ENCODE measurements at regions not wholly inside any gene's neighbourhood (a gene's known extent, or its start where the extent isn't known, plus 50 kb on each side); places are given as distances from the start of the nearest gene placed in this dataset.
"Not testable (repeated sequence)": the region's sequence is repeated elsewhere in the genome, so short reads cannot be mapped to it uniquely, and the experiment has no call there.

DNA sequence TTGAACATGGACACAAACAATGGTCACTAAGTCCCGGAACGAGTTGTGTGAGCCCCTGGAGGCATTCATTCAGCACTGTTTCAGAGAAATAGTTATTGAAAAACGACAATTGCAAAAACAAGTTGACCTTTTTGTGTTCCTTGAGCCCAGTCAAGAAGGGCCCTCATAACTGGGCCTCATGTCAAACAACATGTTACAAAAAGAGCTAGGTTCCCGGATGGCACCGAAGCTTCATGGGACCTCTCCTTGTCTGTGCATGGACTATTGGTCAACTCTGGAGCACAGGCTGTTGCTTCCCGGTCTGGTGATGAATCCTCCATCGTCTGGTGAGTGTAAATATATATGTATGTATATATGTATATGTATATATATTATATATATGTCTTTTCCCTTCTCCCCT, 176.6 kb downstream of the ALG10 start:
- DNase-seq, result no peak

DNA sequence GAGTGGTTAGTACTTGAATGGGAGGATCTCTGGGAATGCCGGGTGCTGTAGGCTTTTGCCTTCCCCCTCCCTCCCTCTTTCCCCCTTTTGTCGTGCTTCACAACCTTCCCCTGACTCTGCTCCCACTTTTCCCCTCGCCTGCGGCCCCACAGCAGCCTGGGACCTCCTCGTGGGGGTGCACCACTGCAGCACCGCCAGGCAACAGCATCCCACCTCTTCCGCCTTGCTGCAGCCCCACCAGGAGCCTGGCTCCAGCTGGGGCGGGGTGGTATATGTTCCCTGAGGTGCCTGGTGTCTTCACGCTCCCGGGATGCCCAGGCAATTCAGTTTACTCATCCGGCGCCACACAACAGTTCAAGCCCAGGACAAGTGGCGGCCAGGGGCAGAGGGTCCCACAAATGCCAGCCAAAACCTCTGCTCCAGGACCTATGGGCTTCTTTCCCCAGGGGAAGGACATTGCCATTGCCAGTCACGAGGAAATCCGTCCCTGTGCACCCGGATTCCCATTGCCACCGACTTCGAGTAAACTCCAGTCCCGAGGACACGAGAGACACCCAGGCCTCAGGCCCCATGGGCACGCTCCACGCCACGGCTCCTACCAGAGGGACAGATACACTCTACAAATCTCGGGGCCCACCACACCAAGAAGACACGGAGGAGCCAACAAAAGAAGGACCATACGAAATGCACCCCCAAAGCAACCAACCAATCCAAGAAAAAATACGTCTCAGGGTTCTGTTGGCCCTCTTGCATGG, 181.7 kb downstream of the ALG10 start:
- DNase-seq, result no peak

DNA sequence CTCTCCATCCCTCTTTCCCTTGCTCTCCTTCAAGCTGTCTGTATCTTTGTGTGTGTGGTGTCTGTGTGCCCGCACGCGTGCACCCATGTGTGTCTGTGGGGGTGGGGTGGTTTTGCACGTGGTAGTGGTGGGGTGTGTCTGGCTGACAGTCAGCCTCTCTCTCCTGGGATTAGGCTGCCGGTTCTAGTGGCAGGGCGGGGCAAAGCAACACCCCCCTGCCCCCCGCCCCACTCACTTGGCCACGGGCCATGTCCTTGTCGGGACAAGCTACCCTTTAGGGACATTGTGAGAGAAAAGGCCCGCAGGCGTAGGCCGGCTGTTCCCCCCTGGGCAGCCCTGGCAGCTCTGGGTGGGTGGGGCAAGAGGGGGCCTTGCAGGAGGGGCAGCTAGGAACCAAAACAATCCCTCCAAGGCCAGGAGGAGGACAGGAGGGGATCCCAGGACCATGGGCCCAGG, 182.6 kb downstream of the ALG10 start:
- DNase-seq, result no peak

DNA sequence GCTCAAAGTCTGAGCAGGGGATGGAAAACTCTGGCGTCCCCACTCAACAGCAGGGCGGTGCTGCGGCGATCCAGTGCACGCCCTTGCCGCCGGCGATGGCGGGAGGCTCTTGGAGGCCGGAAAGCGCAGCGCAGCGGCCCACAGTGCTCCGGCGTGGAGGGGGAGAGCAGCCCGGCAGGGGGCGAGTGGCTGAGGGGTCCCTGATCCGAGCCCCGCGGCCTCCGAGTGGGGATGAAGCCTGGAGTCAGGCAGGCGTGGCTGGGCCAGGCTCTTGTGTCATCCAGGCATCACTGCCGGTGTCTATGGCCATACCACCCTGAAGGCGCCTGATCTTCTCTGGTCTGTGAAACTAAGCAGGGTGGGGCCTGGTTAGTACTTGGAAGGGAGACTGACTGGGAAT, 183.1 kb downstream of the ALG10 start:
- no peak for DNase-seq

DNA sequence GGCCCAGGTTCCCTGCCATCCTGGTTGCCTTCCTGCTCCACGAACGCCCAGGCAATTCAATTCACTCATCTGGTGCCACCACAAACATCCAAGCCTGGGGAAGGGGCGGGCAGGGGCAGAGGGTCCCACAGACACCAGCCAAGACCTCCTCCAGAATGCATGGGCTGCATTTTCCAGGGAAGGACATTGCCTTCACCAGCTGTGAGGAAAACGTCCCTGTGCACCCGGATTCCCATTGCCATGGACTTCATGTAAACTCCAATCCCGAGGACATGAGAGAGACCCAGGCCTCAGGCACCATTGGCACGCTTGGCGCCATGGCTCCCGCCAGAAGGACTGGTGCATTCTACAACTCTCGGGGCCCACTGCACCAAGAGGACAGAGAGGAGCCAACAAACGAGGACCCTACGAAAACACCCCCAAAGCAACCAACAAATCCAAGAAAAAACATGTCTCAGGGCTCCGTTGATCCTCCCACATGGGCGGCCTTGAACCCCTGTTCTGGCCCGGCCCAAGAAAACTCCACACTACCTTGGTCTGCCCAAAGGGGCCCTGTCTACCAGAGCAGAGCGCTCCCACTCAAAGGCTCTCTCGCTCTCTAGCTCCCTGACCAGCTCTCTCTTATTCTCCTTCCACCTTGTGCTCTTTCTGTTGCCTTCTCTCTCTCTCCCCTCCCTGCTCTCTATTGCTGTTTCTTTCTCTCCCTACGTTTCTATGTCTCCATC, 183.9 kb downstream of the ALG10 start:
- DNase-seq, result no peak

DNA sequence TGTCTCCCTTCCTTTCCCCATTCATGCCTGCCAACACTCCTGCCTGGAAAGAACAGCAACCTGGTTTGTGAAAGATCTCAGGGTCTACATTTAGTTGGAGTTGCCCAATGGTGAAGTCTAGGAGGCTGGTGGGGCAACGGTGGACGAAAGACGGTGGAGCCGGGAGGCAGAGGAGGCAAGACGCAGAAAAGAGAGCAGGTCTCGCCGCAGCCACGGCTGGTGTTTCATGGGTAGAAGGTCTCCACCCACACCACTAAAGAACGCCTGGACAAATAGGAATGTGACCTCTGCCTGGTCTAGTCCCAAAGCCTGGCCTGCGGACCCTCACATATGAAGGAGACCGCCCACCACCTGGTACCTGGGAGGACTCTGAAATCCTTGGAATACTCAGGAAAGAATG, 185.6 kb downstream of the ALG10 start:
- DNase-seq, result no peak

DNA sequence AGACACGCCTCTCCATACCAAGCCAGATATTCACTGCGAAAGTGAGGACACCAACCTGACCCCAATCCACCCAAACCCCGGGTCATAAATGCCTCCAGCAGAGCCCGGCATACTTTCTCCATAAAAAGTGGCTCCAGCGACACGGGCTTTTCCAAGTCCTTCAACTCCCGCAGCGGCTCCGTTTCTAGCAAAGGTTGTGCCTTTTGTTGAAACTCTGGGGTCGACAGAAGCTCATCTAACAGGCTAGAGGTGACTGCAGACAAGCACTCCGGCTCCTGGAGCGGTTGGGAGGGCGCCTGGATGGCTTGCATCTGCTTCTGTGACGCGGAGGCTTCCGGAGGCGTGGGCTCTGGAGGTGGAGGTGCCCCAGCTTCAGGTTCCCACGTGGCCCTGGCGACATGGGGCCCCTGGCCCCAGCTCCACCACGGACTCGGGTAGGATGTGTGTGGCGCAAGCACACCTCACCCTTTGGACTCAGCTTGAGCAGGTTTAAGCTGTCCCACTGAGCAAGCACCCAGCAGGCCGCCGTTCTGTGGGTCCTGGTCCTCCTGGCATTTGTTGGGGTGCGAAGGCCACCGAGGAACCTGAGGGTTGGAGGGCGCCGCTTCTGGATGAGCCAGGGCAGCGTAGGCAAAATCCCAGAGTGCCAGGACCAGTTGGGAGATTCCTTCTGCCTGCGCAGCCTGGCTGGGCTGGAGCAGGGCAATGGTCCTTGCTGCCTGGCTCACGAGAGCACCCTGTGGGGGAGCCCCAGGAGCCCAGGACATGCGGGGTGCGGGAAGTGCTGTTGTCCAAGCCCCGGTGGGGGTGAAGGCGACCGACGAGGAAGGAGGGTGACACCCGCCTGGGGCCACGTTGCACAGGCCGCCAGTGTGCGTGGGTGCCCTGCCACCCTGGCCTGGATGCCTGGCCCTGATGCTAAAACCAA, 186.3 kb downstream of the ALG10 start:
- no peak for DNase-seq

DNA sequence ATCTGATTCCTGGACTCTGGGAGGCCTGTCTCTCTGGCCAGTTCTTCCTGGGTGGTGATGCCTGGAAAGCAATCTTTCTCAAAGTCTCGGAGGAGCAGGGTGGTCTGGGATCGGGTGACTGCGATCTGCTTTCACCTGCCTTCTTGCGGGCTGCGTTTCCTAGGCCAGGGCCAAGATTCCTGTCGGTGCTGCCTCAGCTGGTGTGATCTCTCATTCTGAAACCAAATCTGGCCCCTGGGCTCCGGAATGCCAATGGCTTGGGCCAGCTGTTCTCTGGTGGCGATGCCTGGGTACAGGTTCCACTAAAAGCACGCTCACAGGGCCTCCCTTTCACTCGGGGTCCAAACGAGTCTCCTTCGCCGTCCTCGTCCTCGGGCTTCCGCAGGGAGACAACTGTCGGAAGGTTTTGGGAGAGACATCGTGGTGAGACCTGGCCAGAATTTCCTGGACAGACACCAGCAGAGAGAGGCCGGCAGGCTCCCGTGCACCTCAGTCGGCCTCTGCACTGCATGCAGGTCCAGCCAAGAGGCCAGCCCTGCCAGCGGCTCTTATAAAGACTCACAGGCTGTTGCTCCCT, 187.1 kb downstream of the ALG10 start:
- no peak for DNase-seq

DNA sequence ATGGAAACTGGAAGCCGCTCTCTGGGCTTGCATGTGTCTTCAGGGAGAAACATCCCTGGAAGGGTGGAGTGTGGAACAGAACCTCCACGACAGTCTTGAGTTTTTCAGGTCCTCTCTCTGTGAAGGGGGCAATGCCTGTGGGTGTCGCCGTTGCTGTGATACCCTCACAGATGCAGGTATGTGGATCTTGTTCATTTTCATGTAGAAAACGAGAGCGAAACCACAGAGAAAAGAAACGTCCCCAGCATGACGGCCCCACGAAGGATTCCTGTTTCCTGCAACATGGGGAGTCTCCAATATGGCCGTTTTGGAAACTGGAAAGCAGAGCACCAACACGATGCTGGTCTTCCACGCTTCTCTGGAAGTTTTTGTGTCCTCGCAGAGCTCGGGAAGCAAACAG, 187.9 kb downstream of the ALG10 start:
- no peak for DNase-seq

DNA sequence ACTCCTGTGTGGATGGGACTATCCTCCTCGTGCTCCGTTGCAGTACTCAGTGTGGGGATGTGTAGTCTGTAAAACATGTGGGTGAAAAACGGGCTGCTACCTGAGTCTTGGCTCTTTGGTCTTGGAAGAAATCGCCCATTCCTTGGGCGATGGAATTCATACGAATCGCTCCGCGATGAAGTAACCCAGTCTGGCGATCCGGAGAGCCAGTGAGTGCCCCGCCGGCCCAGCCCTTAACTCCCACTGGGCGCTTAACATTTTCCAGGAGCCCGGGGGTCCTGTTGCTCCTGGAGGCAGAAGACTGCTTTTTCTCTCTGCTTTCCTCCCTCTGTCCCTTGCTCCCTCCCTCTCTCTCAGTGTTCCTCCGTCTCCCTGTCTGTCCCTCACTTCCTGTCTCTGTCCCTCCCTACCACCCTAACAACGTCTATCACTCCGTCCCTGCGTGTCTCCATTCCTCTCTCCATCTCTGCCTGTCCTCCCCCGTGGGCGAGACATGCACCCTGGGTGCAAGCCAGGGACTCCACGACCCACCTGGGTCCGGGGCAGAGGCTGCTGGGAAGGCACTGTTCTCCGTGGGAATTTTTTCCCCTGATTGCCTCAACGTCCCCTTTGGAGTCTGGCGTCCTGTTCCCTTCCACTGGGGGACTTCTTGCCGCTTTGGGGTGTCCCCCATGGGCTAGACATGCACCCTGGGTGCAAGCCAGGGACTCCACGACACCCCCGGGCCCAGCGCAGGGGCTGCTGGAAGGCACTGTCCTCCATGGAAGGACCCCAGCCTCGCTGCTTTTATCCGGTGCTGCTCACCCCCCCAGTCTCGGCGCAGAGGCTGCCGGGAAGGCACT, 188.6 kb downstream of the ALG10 start:
- no peak for DNase-seq

DNA sequence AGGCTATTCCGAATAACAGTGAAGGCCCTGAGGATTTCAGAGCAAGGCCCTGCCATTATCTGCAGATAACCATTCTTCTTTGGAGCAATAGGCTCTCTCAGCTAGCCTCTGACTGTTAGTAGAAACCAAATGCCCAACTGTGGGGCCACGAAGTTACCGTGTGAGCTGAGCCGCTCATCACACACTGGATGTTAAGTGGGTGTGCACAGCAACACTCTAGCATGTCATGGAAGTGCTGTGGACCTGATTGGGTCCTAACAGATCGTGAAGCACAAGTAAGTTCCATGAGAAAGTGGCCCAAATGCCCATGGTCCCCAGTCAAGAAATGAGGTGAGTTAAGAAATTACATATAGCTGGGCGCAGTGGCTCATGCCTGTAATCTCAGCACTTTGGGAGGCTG, 190.4 kb downstream of the ALG10 start:
- DNase-seq, result no peak

DNA sequence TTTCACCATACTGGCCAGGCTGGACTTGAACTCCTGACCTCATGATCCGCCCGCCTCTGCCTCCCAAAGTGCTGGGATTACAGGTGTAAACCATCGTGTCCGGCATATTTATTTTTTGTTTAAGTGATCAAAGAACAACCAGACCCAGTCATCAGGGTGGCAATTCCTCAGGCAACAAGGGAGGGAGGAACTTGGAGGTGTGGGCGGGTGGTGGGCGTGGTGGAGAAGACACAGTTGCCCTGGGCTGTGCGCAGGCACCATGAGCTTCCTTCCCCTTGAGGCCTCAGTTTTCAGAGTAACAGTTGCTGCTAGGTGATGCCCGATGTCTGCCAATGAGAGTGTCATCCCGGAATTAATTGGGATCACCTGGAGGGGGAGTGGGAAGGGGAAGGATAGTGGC, 191.7 kb downstream of the ALG10 start:
- no peak for DNase-seq

DNA sequence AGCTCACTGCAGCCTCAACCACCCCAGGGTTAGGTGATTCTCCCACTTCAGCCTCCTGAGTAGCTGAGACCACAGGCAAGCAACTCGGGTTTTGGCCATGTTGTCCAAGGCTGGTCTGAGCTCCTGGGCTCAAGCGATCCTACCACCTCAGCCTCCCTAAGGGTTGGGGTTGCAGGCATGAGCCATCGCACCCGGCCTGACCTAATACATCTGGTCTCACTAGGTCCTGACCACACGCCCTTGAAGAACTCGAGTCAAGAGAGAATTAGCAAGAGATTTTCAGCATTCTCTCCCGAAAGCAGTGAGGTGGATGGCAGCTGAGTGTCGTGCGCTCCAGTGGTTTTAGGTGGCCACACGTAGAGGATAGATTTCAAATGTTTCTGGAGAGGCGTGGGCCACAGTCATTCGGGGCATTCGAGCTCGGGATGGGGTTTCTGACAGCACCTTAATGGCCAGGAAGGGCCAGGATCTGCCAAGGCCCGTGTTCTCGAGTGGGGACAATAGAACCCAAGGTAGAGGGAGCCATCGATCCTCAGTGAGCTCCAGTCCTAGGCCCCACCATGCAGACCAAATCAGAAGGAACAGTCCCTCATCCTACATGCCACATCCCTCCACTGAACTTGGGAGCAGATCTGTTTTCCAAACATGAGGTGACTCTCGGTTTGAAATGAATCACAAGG, 193.1 kb downstream of the ALG10 start:
- DNase-seq, result no peak

DNA sequence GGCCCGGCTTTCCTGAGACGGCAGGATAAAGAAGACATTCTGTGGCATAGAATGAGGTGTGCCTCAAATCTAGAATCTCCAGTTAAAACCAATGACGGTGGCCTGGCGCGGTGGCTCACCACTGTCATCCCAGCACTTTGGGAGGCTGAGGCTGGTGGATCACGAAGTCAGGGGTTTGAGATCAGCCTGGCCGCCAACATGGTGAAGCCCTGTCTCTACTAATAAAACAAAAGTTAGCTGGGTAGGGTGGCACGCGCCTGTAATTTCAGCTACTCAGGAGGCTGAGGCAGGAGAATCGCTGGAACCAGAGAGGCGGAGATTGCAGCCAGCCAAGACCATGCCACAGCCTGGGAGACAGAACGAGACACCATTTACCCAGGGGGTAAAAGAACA, 193.6 kb downstream of the ALG10 start:
- no peak for DNase-seq

DNA sequence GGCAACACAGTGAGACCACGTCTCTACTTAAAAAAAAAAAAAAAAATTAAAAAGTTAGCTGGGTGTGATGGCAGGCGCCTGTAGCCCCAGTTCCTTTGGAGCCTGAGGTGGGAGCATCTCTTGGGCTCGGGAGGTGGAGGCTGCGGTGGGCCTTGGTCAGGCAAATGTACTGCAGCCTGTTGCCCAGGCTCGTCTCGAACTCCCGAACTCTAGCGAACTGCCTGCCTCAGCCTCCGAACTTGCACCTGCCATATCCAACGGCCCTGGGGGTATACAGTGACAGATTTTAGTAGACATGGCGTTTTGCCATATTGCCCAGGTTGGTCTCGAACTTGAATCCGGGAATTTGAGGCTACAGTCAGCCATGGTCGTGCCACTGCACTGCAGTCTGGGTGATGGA, 195.4 kb downstream of the ALG10 start:
- no peak for DNase-seq

DNA sequence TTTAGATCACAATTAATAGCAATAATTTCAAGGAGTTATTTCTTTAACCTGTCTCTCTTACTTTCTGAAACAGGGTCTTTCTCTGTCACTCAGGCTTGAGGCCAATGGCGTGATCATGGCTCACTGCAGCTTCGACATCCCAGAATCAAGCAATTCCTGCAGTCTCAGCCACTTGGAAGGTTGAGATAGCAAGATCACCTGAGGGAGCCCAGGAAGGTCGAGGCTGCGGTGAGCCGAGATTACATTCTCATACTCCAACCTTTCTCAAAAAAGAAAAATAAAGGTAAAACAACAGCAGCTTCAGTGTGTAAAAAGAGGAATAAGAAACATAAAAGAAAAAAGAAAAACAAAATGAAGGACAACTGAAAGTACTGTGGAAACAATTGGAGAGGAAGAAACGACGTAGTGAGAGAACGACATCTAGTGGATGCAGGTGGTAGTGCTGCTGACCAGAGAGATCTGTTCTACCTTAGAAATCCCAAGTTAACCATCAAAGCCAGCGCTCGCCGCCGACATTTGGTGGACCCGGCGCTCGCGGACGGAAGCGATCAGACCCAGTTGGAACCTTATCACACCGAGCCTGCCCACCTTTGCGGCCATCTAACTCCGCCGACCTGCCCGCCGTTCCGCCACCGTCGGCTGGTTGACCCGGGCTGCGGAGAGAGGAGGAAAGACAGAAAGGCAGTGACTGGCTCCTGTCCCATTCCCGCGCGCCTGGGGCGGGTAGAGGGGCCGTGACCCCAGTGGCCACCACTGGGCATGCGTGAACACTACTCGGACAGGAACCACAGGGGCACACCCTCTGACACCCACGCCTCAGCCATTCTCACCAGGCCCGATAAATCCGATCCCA, 196.1 kb downstream of the ALG10 start:
- DNase-seq, result peak; percentile 49 to 51

DNA sequence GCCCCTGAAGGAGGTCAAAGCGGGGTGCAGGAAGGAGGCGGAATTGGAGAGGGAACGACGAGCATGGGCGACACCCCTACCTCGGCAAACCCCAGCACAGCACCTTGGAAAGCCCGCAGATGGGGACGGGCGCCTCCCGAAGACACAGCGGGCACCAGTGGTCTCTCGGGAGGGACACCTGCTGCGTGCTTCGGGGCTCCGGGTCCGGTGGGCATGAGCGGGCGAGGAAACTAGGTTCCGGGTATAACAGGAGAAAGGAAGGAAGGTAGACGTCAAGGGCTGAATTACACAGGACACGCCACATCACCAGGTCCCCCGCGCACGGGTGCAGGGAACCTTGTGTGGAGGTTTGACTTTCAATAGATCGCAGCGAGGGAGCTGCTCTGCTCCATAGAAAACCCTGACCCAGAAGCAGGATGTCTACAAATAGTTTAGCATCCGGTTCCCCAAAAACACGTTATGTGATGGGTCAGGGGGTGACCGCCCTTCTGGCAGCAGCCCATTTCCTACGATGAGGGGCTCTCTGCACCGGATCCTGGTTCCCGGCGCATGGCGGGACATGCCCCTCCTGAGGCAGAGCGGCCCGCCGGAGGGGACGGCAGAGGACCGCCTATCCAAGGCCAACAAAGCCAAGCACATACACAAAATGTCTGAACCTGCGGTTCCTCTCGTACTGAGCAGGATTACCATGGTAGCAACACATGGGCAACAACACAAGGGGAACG, 196.9 kb downstream of the ALG10 start:
- no peak for DNase-seq

DNA sequence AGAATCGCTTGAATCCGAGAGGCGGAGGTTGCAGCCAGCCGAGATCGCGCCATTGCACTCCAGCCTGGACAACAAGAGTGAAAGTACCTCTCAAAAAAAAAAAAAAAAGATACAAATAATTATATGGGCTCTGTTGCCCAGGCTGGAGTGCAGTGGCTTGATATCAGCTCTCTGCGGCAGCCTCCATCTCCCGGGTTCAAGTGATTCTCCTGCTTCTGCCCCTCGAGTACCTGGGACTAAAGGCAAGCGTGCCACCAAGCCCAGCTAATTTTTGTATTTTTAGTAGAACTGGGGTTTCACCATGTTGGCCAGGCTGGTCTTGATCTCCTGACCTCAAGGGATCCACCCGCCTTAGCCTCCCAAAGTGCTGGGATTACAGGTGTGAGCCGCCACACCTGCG, 197.8 kb downstream of the ALG10 start:
- not testable (repeated sequence) for DNase-seq

DNA sequence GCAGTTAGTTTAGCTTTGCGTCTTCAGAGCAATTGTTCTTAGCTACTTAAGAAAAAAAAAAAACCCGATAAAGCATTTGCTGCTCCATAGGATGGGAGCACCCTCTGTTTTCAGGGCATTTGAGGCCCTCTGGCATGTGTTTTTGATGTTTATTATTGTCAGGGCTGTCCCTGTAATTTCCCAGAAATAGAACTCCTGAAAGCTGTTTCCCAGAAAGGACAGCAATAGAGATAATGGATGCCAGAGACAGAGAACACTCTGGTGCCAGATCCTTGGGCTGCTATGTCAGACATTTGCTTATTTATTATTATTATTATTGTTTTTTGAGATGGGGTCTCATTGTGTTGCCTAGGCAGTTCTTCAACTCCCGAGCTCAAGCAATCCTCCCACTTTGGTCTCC, 201.3 kb downstream of the ALG10 start:
- DNase-seq, result no peak

DNA sequence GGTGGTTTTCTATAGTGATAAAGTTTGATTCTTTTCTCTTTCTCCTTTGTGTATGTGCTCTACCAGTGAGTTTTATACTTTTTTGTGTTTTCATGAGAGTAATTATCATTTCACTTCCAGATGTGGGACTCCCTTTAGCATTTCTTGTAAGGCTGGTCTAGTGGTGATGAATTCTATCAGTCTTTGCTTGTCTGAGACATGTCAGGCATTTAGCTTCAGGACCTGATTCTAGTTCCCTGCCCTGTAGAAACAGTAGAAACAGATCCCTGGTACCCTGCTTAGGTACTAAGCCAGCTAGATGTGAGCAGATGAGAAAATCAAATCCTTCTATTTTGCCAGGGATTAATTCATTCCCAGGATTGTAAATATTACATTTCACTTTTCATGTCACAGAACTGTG, 203.7 kb downstream of the ALG10 start:
- not testable (repeated sequence) for DNase-seq
